ENCODE measurements at regions not wholly inside any gene's neighbourhood (a gene's known extent, or its start where the extent isn't known, plus 50 kb on each side); places are given as distances from the start of the nearest gene placed in this dataset.

DNA sequence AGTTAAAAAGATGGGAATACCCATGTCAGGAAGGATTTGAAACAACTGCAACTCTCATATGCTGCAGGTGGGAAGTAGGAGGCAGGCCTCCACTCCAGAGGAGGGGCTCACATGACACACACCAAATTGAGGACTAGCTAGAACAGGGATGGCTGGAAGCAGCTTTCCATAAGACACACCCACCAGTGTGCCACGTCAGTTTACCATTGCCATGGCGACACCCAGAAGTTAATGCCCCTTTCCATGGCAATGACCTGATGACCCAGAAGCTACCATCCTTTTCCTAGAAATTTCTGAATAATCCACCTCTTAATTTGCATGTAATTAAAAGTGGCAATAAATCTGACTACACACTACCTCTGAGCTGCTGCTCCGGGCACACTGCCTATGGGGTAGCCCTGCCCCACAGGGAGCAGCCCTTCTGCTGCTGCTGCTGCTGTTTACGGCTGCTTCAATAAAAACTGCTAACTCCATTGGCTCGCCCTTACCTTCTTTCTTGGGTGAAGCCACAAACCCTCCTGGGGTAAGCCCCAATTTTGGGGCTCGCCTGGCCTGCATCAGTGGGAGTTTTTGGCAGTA lies 89.4 kb downstream of the RRM2 start:
- POLR2A ChIA-PET = no interaction called here
- in situ Hi-C loops (cut with MboI) (no loop called here), intact Hi-C loops (cut with micrococcal nuclease) (no loop called here)
- no peaks in the 10 kb centered on the region for H4K20me1 ChIP-seq (replicated peaks; ENCODE audit: control insufficient read depth, insufficient read depth, low read length)
- DNase-seq (ENCODE audit: extremely low read depth in 1 of 4, low spot score in 3 of 4) (no peak), FAIRE-seq (no peak), ATAC-seq (no peak)
- 83% methylated on average over 6 of the region's 6 CpGs for WGBS (ENCODE audit: insufficient coverage, low coverage, missing lambda C conversion rate)
- no peak overlapping the region for H3K27ac ChIP-seq (ENCODE audit: extremely low read depth, low read depth, low read length)
- H3K4me2 ChIP-seq (ENCODE audit: insufficient read depth, low read length) = no peak overlapping the region
- no peak overlapping the region for H3K9ac ChIP-seq (ENCODE audit: insufficient read depth in 1 of 2, low read depth in 2 of 2, low read length in 2 of 2)
- no peak overlapping the region for H3K4me3 ChIP-seq
- no peaks in the 10 kb centered on the region for H3K9me3 ChIP-seq (replicated peaks; ENCODE audit: control insufficient read depth, insufficient read depth, low read depth, low read length)
- peaks cover 5 to 7% of the 10 kb centered on the region in 2 experiments; a peak in 3 of 5 replicates for H3K4me1 ChIP-seq (replicated peaks in 1 of 2; ENCODE audit: control insufficient read depth in 2 of 2, insufficient read depth in 2 of 2, low read length in 2 of 2)
- no peaks in the 10 kb centered on the region for H3K27me3 ChIP-seq (ENCODE audit: control insufficient read depth in 2 of 2, insufficient read depth in 2 of 2, low read length in 2 of 2)
- H2AFZ ChIP-seq (ENCODE audit: low read depth, low read length) = no peak overlapping the region
- no peaks in the 10 kb centered on the region for H3K36me3 ChIP-seq (ENCODE audit: control insufficient read depth, insufficient read depth, low read length)
- no peaks in the 10 kb centered on the region for H3K79me2 ChIP-seq (ENCODE audit: control insufficient read depth, insufficient read depth, low read length)
- TF ChIP-seq RFX1 (IDR thresholded peaks at IDR 0.05) (peak; percentile 58; the same call in 1 of the 2 replicates), U2AF2 (optimal IDR thresholded peaks at IDR 0.05; ENCODE audit: low read depth, low read length) (no peak)
- BruUV-seq (replicated peaks) = no TSS peak
- H3K9me1 ChIP-seq (ENCODE audit: control insufficient read depth, insufficient read depth, low read length) = no peaks in the 10 kb centered on the region
- CTCF ChIA-PET (ENCODE audit: low intra/inter-chr PET ratio) = no interaction called here

DNA sequence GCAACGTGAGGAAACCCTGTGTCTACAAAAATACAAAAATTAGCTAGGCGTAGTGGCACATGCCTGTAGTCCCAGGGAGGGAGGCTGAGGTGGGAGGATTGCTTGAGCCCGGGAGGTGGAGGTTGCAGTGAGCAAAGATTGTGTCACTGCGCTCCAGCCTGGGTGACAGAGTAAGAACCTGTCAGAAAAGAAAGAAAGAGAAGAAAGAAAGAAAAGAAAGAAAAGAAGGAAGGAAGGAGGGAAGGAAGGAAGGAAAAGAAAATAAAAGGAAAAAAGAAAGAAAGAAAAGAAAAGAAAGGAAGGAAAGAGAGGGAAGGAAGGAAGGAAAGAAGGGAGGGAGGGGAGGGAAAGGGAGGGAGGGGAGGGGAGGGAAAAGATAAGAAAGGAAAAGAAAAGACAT lies 89.9 kb upstream of the HPCAL1 start:
- Histone ChIP-seq H3K9me3 (replicated peaks; ENCODE audit: control insufficient read depth, insufficient read depth, low read depth, low read length) (no peaks in the 10 kb centered on the region), H3K27me3 (ENCODE audit: control insufficient read depth in 2 of 2, insufficient read depth in 2 of 2, low read length in 2 of 2) (no peaks in the 10 kb centered on the region), H3K4me1 (replicated peaks in 1 of 2; ENCODE audit: control insufficient read depth in 2 of 2, insufficient read depth in 2 of 2, low read length in 2 of 2) (peaks cover 5 to 14% of the 10 kb centered on the region in 2 experiments; a peak in 3 of 5 replicates), H3K27ac (ENCODE audit: extremely low read depth, low read depth, low read length) (no peak overlapping the region), H3K4me2 (ENCODE audit: insufficient read depth, low read length) (no peak overlapping the region), H3K9ac (ENCODE audit: insufficient read depth in 1 of 2, low read depth in 2 of 2, low read length in 2 of 2) (no peak overlapping the region; a peak in 1 of 4 replicates), H3K79me2 (ENCODE audit: control insufficient read depth, insufficient read depth, low read length) (no peaks in the 10 kb centered on the region), H3K36me3 (ENCODE audit: control insufficient read depth, insufficient read depth, low read length) (no peaks in the 10 kb centered on the region), H4K20me1 (replicated peaks; ENCODE audit: control insufficient read depth, insufficient read depth, low read length) (no peaks in the 10 kb centered on the region), H2AFZ (ENCODE audit: low read depth, low read length) (no peak overlapping the region), H3K9me1 (ENCODE audit: control insufficient read depth, insufficient read depth, low read length) (no peaks in the 10 kb centered on the region), H3K4me3 (no peak overlapping the region)
- WGBS (ENCODE audit: insufficient coverage, low coverage, missing lambda C conversion rate) = 44% methylated on average over 4 of the region's 4 CpGs
- in situ Hi-C loops (cut with MboI) (no loop called here), intact Hi-C loops (cut with micrococcal nuclease) (no loop called here)
- FAIRE-seq (peak; percentile 56), DNase-seq (ENCODE audit: extremely low read depth in 1 of 4, low spot score in 3 of 4) (no peak), ATAC-seq (no peak)
- no TSS peak for BruUV-seq (replicated peaks)
- peak; percentile 53; the same call in 1 of the 2 replicates for TF ChIP-seq SUPT5H (IDR thresholded peaks at IDR 0.05)
- TF ChIP-seq, protein P1, sequence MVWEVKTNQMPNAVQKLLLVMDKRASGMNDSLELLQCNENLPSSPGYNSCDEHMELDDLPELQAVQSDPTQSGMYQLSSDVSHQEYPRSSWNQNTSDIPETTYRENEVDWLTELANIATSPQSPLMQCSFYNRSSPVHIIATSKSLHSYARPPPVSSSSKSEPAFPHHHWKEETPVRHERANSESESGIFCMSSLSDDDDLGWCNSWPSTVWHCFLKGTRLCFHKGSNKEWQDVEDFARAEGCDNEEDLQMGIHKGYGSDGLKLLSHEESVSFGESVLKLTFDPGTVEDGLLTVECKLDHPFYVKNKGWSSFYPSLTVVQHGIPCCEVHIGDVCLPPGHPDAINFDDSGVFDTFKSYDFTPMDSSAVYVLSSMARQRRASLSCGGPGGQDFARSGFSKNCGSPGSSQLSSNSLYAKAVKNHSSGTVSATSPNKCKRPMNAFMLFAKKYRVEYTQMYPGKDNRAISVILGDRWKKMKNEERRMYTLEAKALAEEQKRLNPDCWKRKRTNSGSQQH (CRISPR knock-in tag; IDR thresholded peaks at IDR 0.05) = peak; percentile 61; the same call in 1 of the 2 replicates
- TF ChIP-seq, protein P2, sequence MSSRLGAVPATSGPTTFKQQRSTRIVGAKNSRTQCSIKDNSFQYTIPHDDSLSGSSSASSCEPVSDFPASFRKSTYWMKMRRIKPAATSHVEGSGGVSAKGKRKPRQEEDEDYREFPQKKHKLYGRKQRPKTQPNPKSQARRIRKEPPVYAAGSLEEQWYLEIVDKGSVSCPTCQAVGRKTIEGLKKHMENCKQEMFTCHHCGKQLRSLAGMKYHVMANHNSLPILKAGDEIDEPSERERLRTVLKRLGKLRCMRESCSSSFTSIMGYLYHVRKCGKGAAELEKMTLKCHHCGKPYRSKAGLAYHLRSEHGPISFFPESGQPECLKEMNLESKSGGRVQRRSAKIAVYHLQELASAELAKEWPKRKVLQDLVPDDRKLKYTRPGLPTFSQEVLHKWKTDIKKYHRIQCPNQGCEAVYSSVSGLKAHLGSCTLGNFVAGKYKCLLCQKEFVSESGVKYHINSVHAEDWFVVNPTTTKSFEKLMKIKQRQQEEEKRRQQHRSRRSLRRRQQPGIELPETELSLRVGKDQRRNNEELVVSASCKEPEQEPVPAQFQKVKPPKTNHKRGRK (tag; IDR thresholded peaks at IDR 0.05) = peak; percentile 92
- peak; percentile 54 for TF ChIP-seq POLR2B (IDR thresholded peaks at IDR 0.05; ENCODE audit: low read depth, partially characterized antibody)
- 0 out of 4 replicates have a peak, but pooled peaks of 1 of the 2 experiments have one; percentile 35 for TF ChIP-seq KDM1A (IDR thresholded peaks at IDR 0.05)
- TF ChIP-seq, protein P3, sequence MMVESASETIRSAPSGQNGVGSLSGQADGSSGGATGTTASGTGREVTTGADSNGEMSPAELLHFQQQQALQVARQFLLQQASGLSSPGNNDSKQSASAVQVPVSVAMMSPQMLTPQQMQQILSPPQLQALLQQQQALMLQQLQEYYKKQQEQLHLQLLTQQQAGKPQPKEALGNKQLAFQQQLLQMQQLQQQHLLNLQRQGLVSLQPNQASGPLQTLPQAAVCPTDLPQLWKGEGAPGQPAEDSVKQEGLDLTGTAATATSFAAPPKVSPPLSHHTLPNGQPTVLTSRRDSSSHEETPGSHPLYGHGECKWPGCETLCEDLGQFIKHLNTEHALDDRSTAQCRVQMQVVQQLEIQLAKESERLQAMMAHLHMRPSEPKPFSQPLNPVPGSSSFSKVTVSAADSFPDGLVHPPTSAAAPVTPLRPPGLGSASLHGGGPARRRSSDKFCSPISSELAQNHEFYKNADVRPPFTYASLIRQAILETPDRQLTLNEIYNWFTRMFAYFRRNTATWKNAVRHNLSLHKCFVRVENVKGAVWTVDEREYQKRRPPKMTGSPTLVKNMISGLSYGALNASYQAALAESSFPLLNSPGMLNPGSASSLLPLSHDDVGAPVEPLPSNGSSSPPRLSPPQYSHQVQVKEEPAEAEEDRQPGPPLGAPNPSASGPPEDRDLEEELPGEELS (CRISPR knock-in tag; IDR thresholded peaks at IDR 0.05; ENCODE audit: borderline replicate concordance) = no peak
- TF ChIP-seq EWSR1 (IDR thresholded peaks at IDR 0.05; ENCODE audit: borderline replicate concordance, low read depth, partially characterized antibody) = no peak
- ChIA-PET POLR2A (no interaction called here), CTCF (ENCODE audit: low intra/inter-chr PET ratio) (no interaction called here)

Measured in K562 (cell line).